Transverse colon (tissue), 4 donors: ENCODE measurements at regions not wholly inside any gene's neighbourhood (a gene's known extent, or its start where the extent isn't known, plus 50 kb on each side); places are given as distances from the start of the nearest gene placed in this dataset.

Source experiments
- CTCF ChIP-seq, 5 experiments: fragments of 200-600 bp in 3 of 5; fragments of 450-650 bp in 2 of 5; sonication (generic) in 3 of 5; IDR thresholded peaks; 1 replicate in 2 of 5; 2 replicates in 3 of 5; pipeline ENCODE4 v1.5.1; 2016 to 2017; ENCODE audit warnings: antibody characterized with exemption in 5 of 5, inconsistent platforms in 3 of 5, mild to moderate bottlenecking in 2 of 5, moderate library complexity in 1 of 5
- EP300 ChIP-seq: sonication (generic); formaldehyde crosslinking; IDR thresholded peaks from one replicate; pipeline ENCODE4 v1.6.1; 2017; ENCODE audit warnings: antibody characterized with exemption, low read depth
- POLR2A ChIP-seq: fragments of 450-650 bp; IDR thresholded peaks from one replicate; pipeline ENCODE4 v1.6.1; 2016; ENCODE audit warnings: antibody characterized with exemption, mild to moderate bottlenecking, moderate library complexity
- POLR2AphosphoS5 ChIP-seq, 3 donors: sonication (generic); formaldehyde crosslinking; IDR thresholded peaks; one replicate each; pipeline ENCODE4 v1.6.1; 2016; ENCODE audit warnings: antibody characterized with exemption in 3 of 3

- TF ChIP-seq CTCF (IDR thresholded peaks at IDR 0.05): no peak
- TF ChIP-seq POLR2AphosphoS5 (IDR thresholded peaks at IDR 0.05): no peak
- no peak for TF ChIP-seq POLR2A
- TF ChIP-seq EP300: no peak
Measured at GRCh38 chr12:94039914-94040313, 108.5 kb upstream of the PLXNC1 start.
